ENCODE measurements at regions not wholly inside any gene's neighbourhood (a gene's known extent, or its start where the extent isn't known, plus 50 kb on each side); places are given as distances from the start of the nearest gene placed in this dataset.

- DNase-seq (ENCODE audit: low spot score): no peak
- no peak for TF ChIP-seq CTCF (IDR thresholded peaks at IDR 0.05; ENCODE audit: extremely low read depth, missing control alignments)
Observed at GRCh38 chr6:164415832-164416563, 893.4 kb downstream of the C6orf118 start.

GRCh38 chr6:164414695-164415094 lies 894.7 kb downstream of the C6orf118 start:
- no peak for TF ChIP-seq CTCF (IDR thresholded peaks at IDR 0.05; ENCODE audit: extremely low read depth, missing control alignments)
- no peak for DNase-seq (ENCODE audit: low spot score)

- TF ChIP-seq CTCF (IDR thresholded peaks at IDR 0.05; ENCODE audit: extremely low read depth, missing control alignments): no peak
- no peak for DNase-seq (ENCODE audit: low spot score)
Observed at GRCh38 chr6:164412566-164412965, 896.8 kb downstream of the C6orf118 start.

GRCh38 chr6:164410017-164410416 lies 899.4 kb downstream of the C6orf118 start:
- no peak for DNase-seq (ENCODE audit: low spot score)
- TF ChIP-seq CTCF (IDR thresholded peaks at IDR 0.05; ENCODE audit: extremely low read depth, missing control alignments): no peak

GRCh38 chr6:164409309-164410009 lies 899.9 kb downstream of the C6orf118 start:
- TF ChIP-seq CTCF (IDR thresholded peaks at IDR 0.05; ENCODE audit: extremely low read depth, missing control alignments): no peak
- DNase-seq (ENCODE audit: low spot score): no peak

GRCh38 chr6:164408868-164409267 lies 900.5 kb downstream of the C6orf118 start:
- DNase-seq (ENCODE audit: low spot score): no peak

More at GRCh38 chr6:164408868-164409267, 900.5 kb downstream of the C6orf118 start:
- no peak for TF ChIP-seq CTCF (IDR thresholded peaks at IDR 0.05; ENCODE audit: extremely low read depth, missing control alignments)

All from GM20000 (cell line).